Pancreas (tissue), 10 donors: ENCODE measurements at regions not wholly inside any gene's neighbourhood (a gene's known extent, or its start where the extent isn't known, plus 50 kb on each side); places are given as distances from the start of the nearest gene placed in this dataset.

ENCODE experiments used
- ATAC-seq, 4 donors: fragments of 200-7000 bp; cut with Tn5 transposase; one replicate each; pipeline versions ENCODE4 v1.8.0 to v1.9.1; 2020; ENCODE audit warnings: mild to moderate bottlenecking in 4 of 4, moderate library complexity in 4 of 4
- DNase-seq, 6 donors: peaks; one replicate each; pipeline ENCODE4 v3.0.0-alpha.2; 2020
- FAIRE-seq: peaks from 2 replicates; lab custom pipeline; 2012; peaks lifted over from hg19 to GRCh38; lab: Jason Lieb, UNC
- H3K27ac ChIP-seq, 4 donors: fragments of 200-600 bp; sonication (generic); 1 replicate in 3 of 4; 2 replicates in 1 of 4; pipeline versions ENCODE4 v1.5.0 to v1.8.0; 2020
- H3K27me3 ChIP-seq, 4 donors: fragments of 200-600 bp; one replicate each; pipeline ENCODE4 v1.8.0; 2021
- H3K36me3 ChIP-seq, 3 donors: fragments of 200-600 bp; sonication (generic) in 1 of 3; one replicate each; pipeline versions ENCODE4 v1.5.0 to v1.8.0; 2020 to 2021
- H3K4me1 ChIP-seq, 3 donors: fragments of 200-600 bp; one replicate each; pipeline ENCODE4 v1.8.0; 2021
- H3K4me3 ChIP-seq, 4 donors: fragments of 200-600 bp; sonication (generic) in 2 of 4; one replicate each; pipeline versions ENCODE4 v1.5.0 to v1.8.0; 2020 to 2021
- H3K9me3 ChIP-seq, 4 donors: fragments of 200-600 bp; one replicate each; pipeline ENCODE4 v1.8.0; 2021
- WGBS, 2 donors: extraction: QIAGEN DNeasy Blood & Tissue Kit; methylation state at CpG; one replicate each; pipeline ENCODE4 v1.1.7; 2013; 5-methylcytosine and 5-hydroxymethylcytosine counted together
- intact Hi-C, 3 donors: fragments of 100-400 bp; cut with DNase I; formaldehyde crosslinking; loops; one replicate each; pipeline versions ENCODE4 v1.11.1 to v1.14.2; 2022
- TF ChIP-seq, protein P1 (sequence below), 4 donors: fragments of 200-600 bp; sonication (generic) in 3 of 4; IDR thresholded peaks; one replicate each; pipeline versions ENCODE4 v1.5.0 to v1.8.0; 2021; ENCODE audit warnings: antibody characterized with exemption in 4 of 4
- donor health status: healthy with polysubstance abuse.
- donor health status: DM: no; HTN: no; CAD: no; lungs with moderate emphysema.
- donor health status: DM: no; HTN: no; CAD: no.
- donor health status: control.
- donor health status: control.
- donor health status: Bipolar disorder and iron deficiency.
- donor health status: DM: yes; HTN: yes; CAD: no.
- donor health status: DM: no; HTN: no; CAD: no.
- donor health status: DM: no; HTN: no; CAD: no.
- donor health status: DM: yes; HTN: yes; CAD: no.

DNA sequence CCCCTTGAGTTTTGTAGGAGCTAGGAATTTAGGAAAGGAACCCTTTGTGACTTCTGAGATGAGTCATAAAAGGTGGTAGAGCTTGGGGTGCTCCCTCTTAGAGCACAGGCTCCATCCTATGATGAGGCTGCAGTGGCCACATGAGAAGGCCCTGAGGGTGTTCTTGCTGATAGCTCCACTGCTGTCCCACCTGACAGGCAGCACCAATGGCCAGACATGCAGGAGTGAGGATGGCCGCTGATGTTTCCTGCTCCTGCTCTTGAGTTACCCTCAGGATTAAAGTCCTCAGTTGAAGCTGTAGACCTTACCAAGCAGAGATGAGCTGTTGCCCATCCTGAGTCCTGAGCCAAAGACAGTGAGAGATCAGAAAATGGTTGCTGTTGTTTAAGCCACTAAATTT lies 512.1 kb downstream of the CDH26 start:
- H3K27ac ChIP-seq, result no peak overlapping the region
- ATAC-seq, result no peak
- no peaks in the 10 kb centered on the region for H3K4me1 ChIP-seq
- no peak for DNase-seq
- peaks cover 0 to 3% (median 0%) of the 10 kb centered on the region in 4 donors for H3K27me3 ChIP-seq
- WGBS, 2 donors, result 54 to 62% methylated on average over 1 of the region's 1 CpG
- TF ChIP-seq, protein P1, sequence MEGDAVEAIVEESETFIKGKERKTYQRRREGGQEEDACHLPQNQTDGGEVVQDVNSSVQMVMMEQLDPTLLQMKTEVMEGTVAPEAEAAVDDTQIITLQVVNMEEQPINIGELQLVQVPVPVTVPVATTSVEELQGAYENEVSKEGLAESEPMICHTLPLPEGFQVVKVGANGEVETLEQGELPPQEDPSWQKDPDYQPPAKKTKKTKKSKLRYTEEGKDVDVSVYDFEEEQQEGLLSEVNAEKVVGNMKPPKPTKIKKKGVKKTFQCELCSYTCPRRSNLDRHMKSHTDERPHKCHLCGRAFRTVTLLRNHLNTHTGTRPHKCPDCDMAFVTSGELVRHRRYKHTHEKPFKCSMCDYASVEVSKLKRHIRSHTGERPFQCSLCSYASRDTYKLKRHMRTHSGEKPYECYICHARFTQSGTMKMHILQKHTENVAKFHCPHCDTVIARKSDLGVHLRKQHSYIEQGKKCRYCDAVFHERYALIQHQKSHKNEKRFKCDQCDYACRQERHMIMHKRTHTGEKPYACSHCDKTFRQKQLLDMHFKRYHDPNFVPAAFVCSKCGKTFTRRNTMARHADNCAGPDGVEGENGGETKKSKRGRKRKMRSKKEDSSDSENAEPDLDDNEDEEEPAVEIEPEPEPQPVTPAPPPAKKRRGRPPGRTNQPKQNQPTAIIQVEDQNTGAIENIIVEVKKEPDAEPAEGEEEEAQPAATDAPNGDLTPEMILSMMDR (IDR thresholded peaks at IDR 0.05), result no peak
- FAIRE-seq, result no peak
- intact Hi-C loops, result no loop called here
- no peaks in the 10 kb centered on the region for H3K36me3 ChIP-seq
- H3K9me3 ChIP-seq, result no peaks in the 10 kb centered on the region
- no peak overlapping the region for H3K4me3 ChIP-seq

DNA sequence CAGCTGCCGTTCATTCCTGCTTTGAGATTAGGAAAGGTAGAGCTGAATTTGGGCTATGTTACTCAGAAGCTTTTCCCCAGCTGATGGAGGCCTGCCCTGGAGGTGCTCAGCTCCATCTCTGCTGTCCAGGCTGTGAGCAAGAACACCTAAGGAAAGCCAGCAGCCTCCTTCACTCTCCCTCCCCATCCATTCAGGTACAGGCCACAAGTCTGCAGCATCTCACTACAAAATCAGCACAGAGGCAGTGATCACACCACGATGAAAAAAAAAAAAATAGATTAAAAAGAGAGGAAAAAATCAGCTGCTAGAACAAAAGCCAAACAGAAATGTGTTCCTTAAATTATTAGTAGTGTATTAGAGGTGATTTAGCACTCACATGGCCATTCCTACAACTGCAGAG lies 515.0 kb downstream of the CDH26 start:
- TF ChIP-seq, protein P1 (IDR thresholded peaks at IDR 0.05), result no peak
- DNase-seq (no peak), ATAC-seq (no peak), FAIRE-seq (no peak)
- Histone ChIP-seq H3K36me3 (no peaks in the 10 kb centered on the region), H3K27me3 (peaks cover 0 to 3% (median 0%) of the 10 kb centered on the region in 4 donors), H3K9me3 (no peaks in the 10 kb centered on the region), H3K4me3 (no peak overlapping the region), H3K4me1 (no peaks in the 10 kb centered on the region), H3K27ac (no peak overlapping the region)
- intact Hi-C loops, result no loop called here
- WGBS, 2 donors, result 42% methylated on average over 2 of the region's 2 CpGs

DNA sequence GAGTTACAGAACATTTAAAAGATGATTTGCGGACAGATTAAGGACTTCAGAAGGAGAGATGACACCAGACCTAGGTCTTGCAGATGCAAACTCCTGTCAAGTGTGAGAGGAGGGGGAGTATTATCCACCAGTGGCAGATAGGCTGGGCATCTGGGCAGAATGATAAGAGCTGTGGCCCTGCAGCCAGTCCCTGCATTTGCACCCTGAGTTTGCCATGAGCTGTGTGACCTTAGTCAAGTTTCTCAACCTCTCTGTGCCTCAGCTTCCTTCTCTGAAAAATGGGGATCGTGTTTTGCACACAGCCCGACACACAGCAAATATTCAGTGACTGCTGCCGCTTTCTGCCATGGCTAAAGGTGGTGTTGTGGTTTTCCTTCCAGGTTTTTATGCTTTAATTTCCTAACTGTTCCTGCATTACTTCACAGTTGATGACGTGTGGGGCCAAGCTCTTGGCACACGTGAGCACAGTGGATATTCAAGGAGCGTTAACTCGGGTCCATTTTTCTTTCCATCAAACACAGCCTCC lies 516.2 kb downstream of the CDH26 start:
- H3K36me3 ChIP-seq, result no peaks in the 10 kb centered on the region
- no peaks in the 10 kb centered on the region for H3K9me3 ChIP-seq
- H3K27ac ChIP-seq, result no peak overlapping the region
- no peak for DNase-seq
- H3K27me3 ChIP-seq, result peaks cover 0 to 3% (median 0%) of the 10 kb centered on the region in 4 donors
- intact Hi-C loops, result no loop called here
- WGBS, 2 donors, result 45 to 68% methylated on average over 8 of the region's 8 CpGs
- no peak for ATAC-seq
- TF ChIP-seq, protein P1 (IDR thresholded peaks at IDR 0.05), result no peak
- H3K4me1 ChIP-seq, result no peaks in the 10 kb centered on the region
- H3K4me3 ChIP-seq, result no peak overlapping the region
- FAIRE-seq, result no peak

DNA sequence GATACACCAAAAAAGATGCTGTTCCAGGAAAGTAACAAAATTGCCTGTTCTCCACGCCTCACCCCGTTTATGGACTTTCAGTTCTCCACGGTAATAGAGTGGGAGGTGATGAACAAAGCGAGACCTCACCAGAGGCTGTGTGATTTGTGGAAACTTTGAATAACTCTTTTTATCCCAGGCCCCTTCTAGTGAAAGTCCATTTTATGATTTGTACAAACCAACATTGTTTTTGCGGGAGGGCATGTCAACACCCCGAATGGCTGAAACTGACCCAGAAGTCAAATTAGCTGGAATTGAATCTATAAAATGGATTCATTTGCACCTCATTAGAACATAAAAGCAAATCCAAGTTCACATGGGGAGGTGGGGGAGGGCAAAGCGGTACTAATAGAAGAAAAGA lies 517.8 kb downstream of the CDH26 start:
- ATAC-seq (no peak), DNase-seq (no peak), FAIRE-seq (no peak)
- TF ChIP-seq, protein P1 (IDR thresholded peaks at IDR 0.05), result no peak
- peaks cover 0 to 3% (median 0%) of the 10 kb centered on the region in 4 donors for H3K27me3 ChIP-seq
- no peaks in the 10 kb centered on the region for H3K36me3 ChIP-seq
- H3K27ac ChIP-seq, result no peak overlapping the region
- no peaks in the 10 kb centered on the region for H3K9me3 ChIP-seq
- H3K4me3 ChIP-seq, result no peak overlapping the region
- H3K4me1 ChIP-seq, result no peaks in the 10 kb centered on the region
- intact Hi-C loops, result no loop called here
- 60 to 76% methylated on average over 7 of the region's 7 CpGs for WGBS, 2 donors

DNA sequence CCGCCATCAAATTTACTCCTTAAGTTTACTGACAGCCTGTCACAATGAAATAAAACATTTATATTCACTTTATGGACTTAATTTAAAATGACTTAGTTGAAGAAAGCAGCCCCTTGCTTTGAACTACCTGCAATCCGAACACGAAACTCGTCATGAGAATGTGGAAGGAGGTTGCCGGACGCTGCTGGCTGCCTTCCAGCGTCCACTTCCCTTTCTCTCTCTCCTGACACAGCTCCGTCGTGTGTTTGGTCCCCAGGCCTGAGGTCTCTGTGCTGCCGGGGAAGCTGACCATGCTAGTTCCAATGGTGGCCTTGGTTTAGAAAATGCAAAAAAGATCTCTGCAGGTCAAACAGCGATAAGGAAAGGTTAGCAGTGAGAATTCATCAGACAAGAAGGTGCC lies 519.7 kb downstream of the CDH26 start:
- H3K27me3 ChIP-seq, result peaks cover 0 to 3% (median 0%) of the 10 kb centered on the region in 4 donors
- intact Hi-C loops, result no loop called here
- TF ChIP-seq, protein P1 (IDR thresholded peaks at IDR 0.05), result no peak
- no peak overlapping the region for H3K4me3 ChIP-seq
- H3K27ac ChIP-seq, result no peak overlapping the region
- 36 to 55% methylated on average over 11 of the region's 11 CpGs for WGBS, 2 donors
- ATAC-seq (peak in 1 of 4 donors; percentile 25), DNase-seq (no peak), FAIRE-seq (no peak)
- H3K36me3 ChIP-seq, result no peaks in the 10 kb centered on the region
- no peaks in the 10 kb centered on the region for H3K9me3 ChIP-seq
- no peaks in the 10 kb centered on the region for H3K4me1 ChIP-seq
